ENCODE measurements at regions not wholly inside any gene's neighbourhood (a gene's known extent, or its start where the extent isn't known, plus 50 kb on each side); places are given as distances from the start of the nearest gene placed in this dataset.
A peak's percentile ranks its signal among the peaks of the same experiment; 100 is the strongest.

DNA sequence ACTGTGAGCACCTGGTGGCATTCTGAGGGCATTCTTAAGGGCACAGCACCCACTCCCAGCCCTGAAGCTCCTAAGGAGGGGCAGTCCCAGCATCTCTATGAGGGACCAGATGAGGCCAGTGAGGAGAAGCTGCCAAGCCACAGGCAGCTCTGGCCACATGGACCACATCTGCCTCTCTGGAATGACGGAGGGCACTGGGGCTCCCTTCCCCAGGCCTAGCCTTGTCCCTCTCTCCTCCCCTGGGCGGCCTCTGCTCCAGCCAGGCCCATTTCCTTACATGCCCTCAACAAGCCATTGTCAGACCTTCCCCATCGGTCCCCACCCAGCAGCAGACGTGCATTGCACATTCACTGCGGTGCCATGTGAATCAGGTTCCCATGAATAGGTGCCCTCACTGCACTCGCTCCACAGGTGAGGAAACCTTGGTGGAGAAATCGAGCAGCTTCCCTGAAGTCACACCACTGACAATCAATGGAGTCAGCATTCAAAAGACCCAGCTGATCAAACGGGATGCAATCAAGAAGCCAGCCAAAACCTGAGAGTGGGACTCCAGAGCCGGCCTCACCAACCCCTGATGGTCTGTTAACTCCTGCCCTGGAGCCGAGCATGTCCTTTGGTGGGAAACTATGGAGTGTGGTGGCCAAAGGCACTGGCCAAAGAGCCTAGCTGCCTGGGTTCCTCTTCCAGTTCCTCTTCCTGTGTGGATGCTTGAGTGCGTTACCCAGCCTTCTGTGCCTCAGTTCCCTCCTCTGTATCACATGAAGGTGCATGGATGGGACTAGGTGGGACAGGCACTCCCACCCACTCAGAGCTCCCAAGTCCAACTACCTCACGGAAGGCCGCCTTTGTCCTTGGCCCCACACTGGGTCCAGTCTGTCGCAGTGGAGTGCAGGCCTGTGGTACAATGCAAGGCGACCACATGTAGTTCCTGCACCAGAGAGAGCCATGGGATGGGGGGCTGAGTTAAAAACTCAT, 147.3 kb downstream of the ZFP36L2 start:
- Histone ChIP-seq H3K36me3 (ENCODE audit: insufficient read depth, low read length) (no peaks in the 10 kb centered on the region), H3K9ac (ENCODE audit: insufficient read length) (no peak overlapping the region), H3K27ac (no peak overlapping the region), H3K4me3 (no peak overlapping the region), H3K9me3 (ENCODE audit: low read depth, low read length) (no peaks in the 10 kb centered on the region)
- no peak for TF ChIP-seq POLR2AphosphoS5 (IDR thresholded peaks at IDR 0.05; ENCODE audit: borderline replicate concordance, low read depth, low read length)
- TF ChIP-seq FOXP2 (optimal IDR thresholded peaks at IDR 0.05; ENCODE audit: control extremely low read depth, extremely low read length, insufficient read depth) = no peak
- TF ChIP-seq EZH2 (IDR thresholded peaks at IDR 0.05) = no peak
- no peak for DNase-seq (ENCODE audit: low read depth, low spot score)

- Histone ChIP-seq H3K9me3 (ENCODE audit: low read depth, low read length) (no peaks in the 10 kb centered on the region), H3K4me3 (no peak overlapping the region), H3K9ac (ENCODE audit: insufficient read length) (no peak overlapping the region), H3K36me3 (ENCODE audit: insufficient read depth, low read length) (no peaks in the 10 kb centered on the region), H3K27ac (no peak overlapping the region)
- DNase-seq (ENCODE audit: low read depth, low spot score) = no peak
- TF ChIP-seq FOXP2 (optimal IDR thresholded peaks at IDR 0.05; ENCODE audit: control extremely low read depth, extremely low read length, insufficient read depth) (no peak), EZH2 (IDR thresholded peaks at IDR 0.05) (no peak), POLR2AphosphoS5 (IDR thresholded peaks at IDR 0.05; ENCODE audit: borderline replicate concordance, low read depth, low read length) (no peak)
These were observed 148.1 kb downstream of the ZFP36L2 start for GRCh38 chr2:43078301-43078700.

DNA sequence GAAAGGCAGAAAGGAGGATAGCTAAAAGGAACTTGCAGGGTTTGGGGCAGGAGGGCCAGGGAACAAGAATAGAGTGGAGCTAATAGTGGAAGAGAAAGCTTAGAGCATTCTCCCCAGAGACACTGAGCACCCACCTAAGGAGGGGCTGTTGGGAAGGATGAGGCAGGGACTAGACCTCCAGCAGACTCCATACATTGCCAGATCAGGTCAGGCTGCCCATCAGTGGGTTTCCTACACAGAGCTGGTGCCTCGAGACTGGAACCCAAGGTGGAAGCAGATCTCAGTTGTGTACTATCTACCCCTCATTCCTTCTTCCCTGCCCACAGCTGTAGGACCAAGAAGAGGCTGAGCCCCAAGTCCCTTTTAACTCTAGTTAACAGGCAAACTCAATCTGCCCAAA, 148.5 kb downstream of the ZFP36L2 start:
- Histone ChIP-seq H3K9me3 (ENCODE audit: low read depth, low read length) (no peaks in the 10 kb centered on the region), H3K4me3 (no peak overlapping the region), H3K9ac (ENCODE audit: insufficient read length) (no peak overlapping the region), H3K27ac (no peak overlapping the region), H3K36me3 (ENCODE audit: insufficient read depth, low read length) (no peaks in the 10 kb centered on the region)
- TF ChIP-seq POLR2AphosphoS5 (IDR thresholded peaks at IDR 0.05; ENCODE audit: borderline replicate concordance, low read depth, low read length) (no peak), EZH2 (IDR thresholded peaks at IDR 0.05) (no peak), FOXP2 (optimal IDR thresholded peaks at IDR 0.05; ENCODE audit: control extremely low read depth, extremely low read length, insufficient read depth) (no peak)
- no peak for DNase-seq (ENCODE audit: low read depth, low spot score)

- Histone ChIP-seq H3K9me3 (ENCODE audit: low read depth, low read length) (no peaks in the 10 kb centered on the region), H3K9ac (ENCODE audit: insufficient read length) (no peak overlapping the region), H3K27ac (no peak overlapping the region), H3K4me3 (no peak overlapping the region), H3K36me3 (ENCODE audit: insufficient read depth, low read length) (no peaks in the 10 kb centered on the region)
- DNase-seq (ENCODE audit: low read depth, low spot score) = no peak
- TF ChIP-seq EZH2 (IDR thresholded peaks at IDR 0.05) (no peak), FOXP2 (optimal IDR thresholded peaks at IDR 0.05; ENCODE audit: control extremely low read depth, extremely low read length, insufficient read depth) (no peak), POLR2AphosphoS5 (IDR thresholded peaks at IDR 0.05; ENCODE audit: borderline replicate concordance, low read depth, low read length) (no peak)
These were observed 149.7 kb downstream of the ZFP36L2 start for GRCh38 chr2:43076676-43077075.

DNA sequence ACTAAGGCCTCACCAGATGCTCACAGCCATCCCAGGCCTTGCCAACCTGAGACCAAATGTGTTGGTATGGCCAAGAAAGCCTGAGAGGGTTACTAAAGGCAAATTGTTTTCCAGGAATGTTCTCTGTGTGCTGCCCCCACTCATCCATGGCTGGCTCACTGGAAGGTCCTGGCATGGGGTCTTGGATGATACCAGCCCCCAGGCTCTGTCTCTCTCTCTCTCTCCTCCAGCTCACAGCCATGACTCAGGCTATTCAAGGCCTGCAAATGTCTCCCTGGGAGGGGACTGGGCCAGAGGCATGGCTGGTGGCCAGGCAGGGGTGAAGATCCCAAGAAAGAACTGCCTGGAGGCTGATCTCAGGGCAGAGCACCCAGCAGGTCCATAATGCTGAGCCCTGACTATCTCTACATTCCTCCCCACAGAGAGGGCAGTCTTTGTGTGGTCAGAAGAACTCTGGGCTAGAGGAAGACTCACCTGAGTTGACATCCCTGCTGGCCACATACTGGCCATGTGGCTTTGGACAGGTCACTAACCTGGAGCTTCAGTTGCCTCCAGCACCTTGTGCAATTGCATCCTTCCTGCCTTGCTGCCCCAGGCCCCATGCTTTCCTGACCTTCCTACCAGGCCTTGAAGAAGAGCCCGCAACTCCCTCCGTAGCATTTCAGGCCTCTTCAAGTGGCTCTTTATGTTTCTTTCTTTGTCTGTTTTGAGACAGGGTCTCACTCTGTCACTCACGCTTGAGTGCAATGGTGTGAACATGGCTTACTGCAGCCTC, 150.4 kb downstream of the ZFP36L2 start:
- no peaks in the 10 kb centered on the region for H3K36me3 ChIP-seq (ENCODE audit: insufficient read depth, low read length)
- no peak overlapping the region for H3K9ac ChIP-seq (ENCODE audit: insufficient read length)
- no peaks in the 10 kb centered on the region for H3K9me3 ChIP-seq (ENCODE audit: low read depth, low read length)
- H3K4me3 ChIP-seq = no peak overlapping the region
- H3K27ac ChIP-seq = peak overlapping the region; percentile 73; the same call in 1 of the 2 replicates
- DNase-seq (ENCODE audit: low read depth, low spot score) = no peak
- no peak for TF ChIP-seq EZH2 (IDR thresholded peaks at IDR 0.05)
- TF ChIP-seq FOXP2 (optimal IDR thresholded peaks at IDR 0.05; ENCODE audit: control extremely low read depth, extremely low read length, insufficient read depth) = no peak
- TF ChIP-seq POLR2AphosphoS5 (IDR thresholded peaks at IDR 0.05; ENCODE audit: borderline replicate concordance, low read depth, low read length) = no peak

GRCh38 chr2:43075054-43075593, 151.3 kb downstream of the ZFP36L2 start:
- H3K4me3 ChIP-seq = peak overlapping the region; percentile 26; the same call in 1 of the 2 replicates
- no peaks in the 10 kb centered on the region for H3K9me3 ChIP-seq (ENCODE audit: low read depth, low read length)
- no peak for TF ChIP-seq POLR2AphosphoS5 (IDR thresholded peaks at IDR 0.05; ENCODE audit: borderline replicate concordance, low read depth, low read length)
- no peak for TF ChIP-seq EZH2 (IDR thresholded peaks at IDR 0.05)
- TF ChIP-seq FOXP2 (optimal IDR thresholded peaks at IDR 0.05; ENCODE audit: control extremely low read depth, extremely low read length, insufficient read depth) = no peak
- peak overlapping the region; percentile 73; the same call in 1 of the 2 replicates for H3K27ac ChIP-seq
- H3K9ac ChIP-seq (ENCODE audit: insufficient read length) = no peak overlapping the region
- DNase-seq (ENCODE audit: low read depth, low spot score) = peak; percentile 28
- H3K36me3 ChIP-seq (ENCODE audit: insufficient read depth, low read length) = no peaks in the 10 kb centered on the region

GRCh38 chr2:43074592-43075053, 151.8 kb downstream of the ZFP36L2 start:
- Histone ChIP-seq H3K4me3 (no peak overlapping the region), H3K27ac (no peak overlapping the region), H3K9ac (ENCODE audit: insufficient read length) (no peak overlapping the region), H3K36me3 (ENCODE audit: insufficient read depth, low read length) (no peaks in the 10 kb centered on the region), H3K9me3 (ENCODE audit: low read depth, low read length) (no peaks in the 10 kb centered on the region)
- TF ChIP-seq FOXP2 (optimal IDR thresholded peaks at IDR 0.05; ENCODE audit: control extremely low read depth, extremely low read length, insufficient read depth) = no peak
- no peak for TF ChIP-seq EZH2 (IDR thresholded peaks at IDR 0.05)
- no peak for TF ChIP-seq POLR2AphosphoS5 (IDR thresholded peaks at IDR 0.05; ENCODE audit: borderline replicate concordance, low read depth, low read length)
- no peak for DNase-seq (ENCODE audit: low read depth, low spot score)

- H3K9ac ChIP-seq (ENCODE audit: insufficient read length) = no peak overlapping the region
These were observed 152.4 kb downstream of the ZFP36L2 start for GRCh38 chr2:43074052-43074451.

More at GRCh38 chr2:43074052-43074451, 152.4 kb downstream of the ZFP36L2 start:
- no peak for TF ChIP-seq EZH2 (IDR thresholded peaks at IDR 0.05)
- no peak for TF ChIP-seq POLR2AphosphoS5 (IDR thresholded peaks at IDR 0.05; ENCODE audit: borderline replicate concordance, low read depth, low read length)
- TF ChIP-seq FOXP2 (optimal IDR thresholded peaks at IDR 0.05; ENCODE audit: control extremely low read depth, extremely low read length, insufficient read depth) = no peak
- no peak overlapping the region for H3K4me3 ChIP-seq
- H3K9me3 ChIP-seq (ENCODE audit: low read depth, low read length) = no peaks in the 10 kb centered on the region
- H3K27ac ChIP-seq = no peak overlapping the region
- no peak for DNase-seq (ENCODE audit: low read depth, low spot score)
- no peaks in the 10 kb centered on the region for H3K36me3 ChIP-seq (ENCODE audit: insufficient read depth, low read length)

Data from SK-N-MC (cell line).